Fibroblast of gingiva (primary cell): ENCODE measurements at regions not wholly inside any gene's neighbourhood (a gene's known extent, or its start where the extent isn't known, plus 50 kb on each side); places are given as distances from the start of the nearest gene placed in this dataset.

Experiments
- DNase-seq: peaks from one replicate; pipeline ENCODE4 v3.0.0-alpha.2; 2011; ENCODE audit warnings: low read depth

DNA sequence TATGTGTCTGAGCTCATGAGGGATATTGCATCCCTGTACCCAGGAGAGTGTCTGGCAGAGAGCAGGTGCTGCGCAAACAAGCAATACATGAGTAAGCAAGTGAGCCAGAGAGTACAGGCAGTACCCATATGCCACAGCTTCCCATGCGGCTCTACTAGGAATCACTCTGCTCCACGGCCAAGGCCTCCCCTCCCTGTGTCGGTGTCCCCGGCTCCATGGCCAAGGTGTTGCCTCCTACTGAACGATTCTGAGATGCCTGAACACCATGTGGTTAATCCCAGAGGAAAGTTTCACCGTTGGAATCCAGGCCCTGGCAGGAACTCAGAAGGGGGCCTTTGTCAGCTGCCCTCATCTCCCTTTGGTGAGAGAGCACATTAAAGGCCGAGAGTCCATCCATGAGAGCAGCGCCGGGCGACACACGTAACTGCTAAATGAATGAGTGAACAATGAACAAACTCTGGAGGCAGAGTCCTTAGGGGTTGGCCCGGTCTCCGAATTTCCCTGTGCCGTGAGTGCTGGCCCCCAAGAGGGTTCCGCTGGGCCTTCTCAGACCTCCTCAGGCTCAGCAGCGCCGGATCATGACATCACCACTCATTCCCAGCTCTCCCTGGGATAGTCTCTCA is 136.0 kb upstream of the FAM20C start:
- no peak for DNase-seq

DNA sequence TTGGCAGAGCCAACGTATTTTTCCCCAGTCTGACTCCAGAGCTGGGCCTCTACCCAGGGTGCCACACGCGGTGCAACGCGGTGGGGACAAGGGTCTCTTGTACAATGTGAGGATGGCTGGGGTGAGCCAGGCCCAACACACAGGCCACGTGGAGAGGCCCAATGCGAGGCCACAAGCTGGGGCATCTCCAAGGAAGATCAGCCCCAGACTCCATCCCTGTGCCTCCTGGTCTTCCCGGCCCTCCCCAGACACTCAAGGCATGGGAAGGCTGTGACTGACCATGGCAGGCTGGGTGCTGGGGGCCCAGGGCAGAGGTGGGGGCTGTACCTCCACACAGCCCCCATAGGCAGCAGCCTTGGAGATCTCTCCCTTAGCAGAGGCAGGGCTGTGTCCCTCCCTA is 135.3 kb upstream of the FAM20C start:
- no peak for DNase-seq

DNA sequence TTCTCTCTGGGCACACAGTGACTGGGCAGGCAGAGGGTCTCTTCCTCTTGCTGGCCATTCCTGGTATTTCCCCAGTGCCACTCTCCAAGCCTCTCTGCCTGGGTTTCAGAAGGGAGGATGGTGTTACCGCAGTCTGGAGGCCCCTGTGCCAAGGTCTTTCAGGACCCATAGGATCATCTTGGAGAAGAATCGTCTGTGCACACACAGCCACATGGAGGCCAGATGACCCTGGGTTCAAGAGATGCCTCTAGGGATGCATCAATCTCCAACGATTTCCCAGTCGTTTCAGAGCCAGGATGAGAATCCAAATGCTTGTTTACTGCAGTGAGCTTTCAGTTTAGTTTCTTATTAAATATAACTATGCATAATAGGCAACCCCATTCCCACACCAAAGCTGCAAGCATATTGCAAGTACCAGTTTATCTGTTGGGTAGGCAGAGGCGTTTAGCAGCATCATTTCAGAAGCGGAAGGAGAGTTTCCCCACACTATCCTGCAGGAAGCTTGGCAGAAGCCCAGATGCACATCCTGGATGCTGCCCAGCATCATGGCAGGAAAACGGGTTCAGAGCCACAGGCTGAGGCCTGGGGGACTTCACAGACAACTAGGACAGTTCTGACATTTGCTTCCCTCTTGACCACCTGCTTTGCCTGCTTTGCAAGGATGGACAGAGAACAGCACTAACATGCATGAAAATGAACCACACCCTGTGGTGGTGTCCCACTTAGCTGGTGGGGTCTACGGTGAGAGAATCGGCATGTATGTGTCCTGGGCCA is 134.7 kb upstream of the FAM20C start:
- no peak for DNase-seq

DNA sequence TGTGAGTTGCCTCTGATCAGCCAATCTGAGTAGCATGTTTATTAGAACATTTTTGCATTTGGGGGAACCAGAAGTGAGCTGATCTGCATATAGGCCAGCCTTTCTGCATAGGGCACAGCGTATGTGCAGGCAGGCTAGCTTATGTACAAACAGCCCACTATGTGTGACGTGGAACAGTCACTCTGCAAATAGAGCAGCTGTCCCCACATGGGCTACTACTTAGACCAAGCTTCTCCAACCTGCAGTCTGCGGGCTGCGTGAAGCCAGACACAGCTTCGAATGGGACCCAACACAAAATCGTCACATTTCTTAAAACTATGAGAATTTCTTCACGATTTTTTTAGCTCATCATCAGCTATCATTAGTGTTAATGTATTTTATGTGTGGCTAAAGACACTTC is 134.1 kb upstream of the FAM20C start:
- no peak for DNase-seq

DNA sequence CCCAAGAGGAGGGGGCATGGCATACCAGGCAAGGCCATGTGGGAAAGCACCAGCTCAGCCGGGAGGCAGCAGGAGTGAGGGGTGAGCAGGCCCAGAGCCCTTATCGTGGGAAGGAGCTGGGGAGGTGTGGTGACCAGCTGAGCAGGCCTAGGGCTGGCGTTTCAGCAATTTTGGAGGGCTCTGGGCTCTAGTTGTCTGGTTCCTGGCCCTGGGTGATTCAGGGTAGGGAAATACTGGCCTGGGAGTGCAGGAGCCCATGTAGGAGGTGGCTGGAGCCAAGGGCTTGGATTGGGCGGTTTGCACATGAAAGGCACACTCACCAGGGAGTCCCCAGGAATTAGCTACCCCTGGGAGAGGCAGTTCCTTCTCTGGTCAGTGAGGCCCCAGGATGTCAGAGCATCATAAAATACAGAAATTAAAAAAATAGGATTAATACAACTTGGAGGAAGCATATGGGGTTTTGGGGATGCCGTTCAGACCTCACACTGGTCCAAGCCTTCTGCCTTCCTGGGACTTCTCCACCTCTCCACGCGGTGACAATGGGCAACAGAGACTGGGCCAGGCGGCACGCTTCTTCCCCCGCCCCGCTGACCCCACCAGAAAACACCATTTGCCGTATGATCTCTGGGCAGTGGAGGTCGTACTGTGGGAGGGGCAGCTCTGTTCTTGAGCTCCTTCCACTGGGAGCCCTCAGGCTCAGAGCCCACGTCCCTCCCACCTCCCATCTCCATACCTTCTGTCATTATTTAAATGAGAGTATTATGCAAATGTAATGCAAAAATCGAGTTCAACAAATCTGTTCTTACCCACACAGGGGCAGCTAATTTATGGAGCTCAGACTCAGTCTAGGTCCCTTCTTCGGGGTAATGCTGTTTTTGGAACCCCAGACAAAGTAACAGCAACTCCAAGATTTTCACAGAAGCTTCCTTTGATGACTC is 133.0 kb upstream of the FAM20C start:
- no peak for DNase-seq

DNA sequence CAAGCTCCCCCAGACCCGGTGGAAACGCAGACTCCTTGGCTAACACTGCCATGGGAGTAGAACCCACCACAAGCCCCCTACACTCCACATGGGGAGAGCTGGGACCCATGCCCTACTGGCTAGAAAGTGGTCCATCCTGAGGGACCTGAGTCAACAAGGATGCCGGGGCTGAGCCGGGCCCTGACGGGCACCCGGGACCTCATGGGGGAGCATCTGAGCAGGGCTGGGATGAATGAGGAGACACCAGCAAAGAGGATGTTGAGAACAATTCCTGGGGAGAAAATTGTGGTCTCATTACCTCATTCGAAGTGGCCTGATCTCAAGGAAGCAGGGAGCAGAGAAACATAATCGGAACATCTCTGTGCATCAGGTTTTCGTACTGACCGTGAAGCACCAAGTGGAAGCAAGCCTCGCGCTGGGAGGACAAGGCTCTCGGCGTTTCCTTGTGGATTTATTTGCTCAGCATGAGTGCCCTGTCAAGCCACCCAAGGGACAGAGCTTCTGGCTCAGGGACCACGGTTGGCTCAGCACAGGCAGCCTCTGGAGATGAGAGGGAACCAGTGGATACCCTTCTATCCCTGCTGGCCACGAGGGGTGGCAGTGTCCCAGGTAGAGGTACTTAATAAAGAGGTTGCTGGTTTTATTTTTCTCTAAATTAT is 132.2 kb upstream of the FAM20C start:
- DNase-seq, result no peak

DNA sequence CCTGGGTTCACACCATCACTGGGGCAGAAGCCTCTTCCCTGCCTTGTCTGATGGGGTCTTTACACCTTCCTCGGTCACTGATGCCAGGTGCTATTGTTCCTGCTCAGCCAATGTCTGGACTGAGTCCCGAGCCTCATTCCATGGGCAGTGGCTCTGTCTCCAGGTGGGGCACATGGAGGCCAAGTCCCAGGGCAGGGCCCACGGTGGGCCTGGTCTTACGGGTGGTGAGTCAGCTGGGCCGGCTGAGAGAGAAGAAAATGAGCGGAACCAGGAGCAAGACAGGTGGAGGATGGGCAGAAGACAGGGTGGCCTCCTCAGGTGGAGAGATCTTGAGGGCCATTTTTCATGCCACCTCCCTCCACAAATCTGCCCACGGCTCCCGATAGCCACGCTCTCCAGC is 131.7 kb upstream of the FAM20C start:
- DNase-seq, result no peak

DNA sequence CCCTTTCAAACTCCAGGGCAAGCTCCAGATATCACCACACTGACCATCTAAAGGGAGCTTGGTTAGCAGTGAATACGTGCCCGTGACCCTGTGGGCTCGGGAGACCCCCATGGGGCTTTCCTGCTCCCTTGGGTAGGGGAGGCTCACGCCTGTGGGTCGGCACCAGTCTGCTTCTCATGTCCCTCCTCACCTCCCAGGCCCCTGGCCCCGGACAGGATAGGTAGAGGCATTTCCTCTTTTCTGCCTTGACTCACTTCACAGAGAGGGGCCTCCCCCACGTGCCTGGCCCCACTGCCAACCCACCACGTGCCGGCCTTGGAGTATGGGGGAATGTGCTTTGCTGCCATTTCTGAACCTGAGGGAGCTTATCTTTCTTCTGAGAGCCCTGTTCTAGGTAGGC is 131.3 kb upstream of the FAM20C start:
- DNase-seq, result no peak

DNA sequence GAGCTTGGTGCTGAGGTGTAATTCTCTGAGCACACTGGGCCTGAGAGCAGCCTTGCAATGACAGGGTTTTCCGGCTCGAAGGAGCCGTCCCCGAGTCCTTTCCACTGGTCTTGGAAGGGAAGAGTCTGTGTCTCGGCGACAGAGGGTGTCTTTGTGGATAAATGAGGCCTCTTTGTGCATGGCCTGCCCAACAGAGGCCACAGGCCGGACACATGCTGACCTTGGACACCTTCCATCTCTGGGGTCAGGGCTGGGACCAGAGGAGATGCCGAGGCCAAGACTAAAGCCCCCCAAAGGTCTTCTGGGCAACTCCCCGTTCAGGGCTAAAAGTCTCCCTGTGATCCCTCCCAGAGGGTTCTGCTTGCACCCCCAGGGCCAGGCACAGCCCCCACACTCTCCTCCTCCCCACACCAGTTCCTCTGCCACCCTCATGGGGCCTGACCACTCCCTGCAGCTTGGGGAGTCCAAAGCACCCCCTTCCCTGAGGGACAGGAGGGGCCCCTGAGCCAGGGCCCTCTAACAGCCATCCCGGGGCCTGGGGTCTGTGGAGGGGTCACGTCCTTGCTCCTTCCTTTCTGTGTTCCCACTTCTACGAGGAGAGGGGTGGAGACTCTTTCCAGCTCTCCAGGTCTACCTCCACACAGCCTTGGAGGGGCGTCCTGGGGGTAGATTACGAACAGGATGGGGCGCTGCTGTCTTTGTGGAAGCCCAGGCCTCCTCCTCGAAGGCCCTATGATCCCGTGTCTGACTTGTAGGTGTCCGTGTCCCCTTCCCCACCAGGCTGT is 130.6 kb upstream of the FAM20C start:
- no peak for DNase-seq

DNA sequence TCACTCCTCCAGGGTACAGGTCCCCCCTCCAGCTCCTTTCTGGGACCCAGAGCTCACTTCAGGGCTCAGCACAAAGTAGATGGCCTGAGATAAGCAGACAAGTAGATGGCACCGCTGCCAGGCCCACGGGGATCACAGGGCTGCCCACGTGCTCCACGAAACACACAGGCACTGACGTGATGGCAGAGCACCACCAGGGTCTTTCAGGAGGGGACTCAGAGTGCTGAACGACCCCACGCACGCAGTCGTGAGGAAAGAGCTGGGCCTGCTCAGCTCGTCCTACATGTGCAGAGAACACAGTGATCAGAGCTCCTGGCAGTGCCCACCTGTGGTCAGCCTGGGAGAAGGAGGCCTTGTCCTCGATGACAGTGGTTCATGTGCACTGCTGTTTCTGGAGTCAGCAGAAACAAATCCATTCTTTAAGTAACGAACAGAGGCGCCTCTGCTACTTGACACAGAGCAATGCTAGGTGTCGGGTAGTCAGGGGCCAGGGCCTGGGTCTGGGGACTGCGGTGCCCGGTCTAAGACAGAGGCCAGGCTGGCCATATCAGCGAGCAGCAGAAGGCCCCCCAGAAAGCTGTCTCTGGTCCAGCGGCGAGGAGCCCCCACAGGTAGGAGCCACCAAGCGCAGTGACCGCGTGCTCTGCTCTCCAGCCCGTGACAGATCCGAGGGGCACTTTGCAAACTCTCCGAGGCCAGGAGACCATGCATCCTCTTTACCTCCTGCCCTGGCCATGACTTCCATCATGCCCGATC is 129.8 kb upstream of the FAM20C start:
- no peak for DNase-seq

DNA sequence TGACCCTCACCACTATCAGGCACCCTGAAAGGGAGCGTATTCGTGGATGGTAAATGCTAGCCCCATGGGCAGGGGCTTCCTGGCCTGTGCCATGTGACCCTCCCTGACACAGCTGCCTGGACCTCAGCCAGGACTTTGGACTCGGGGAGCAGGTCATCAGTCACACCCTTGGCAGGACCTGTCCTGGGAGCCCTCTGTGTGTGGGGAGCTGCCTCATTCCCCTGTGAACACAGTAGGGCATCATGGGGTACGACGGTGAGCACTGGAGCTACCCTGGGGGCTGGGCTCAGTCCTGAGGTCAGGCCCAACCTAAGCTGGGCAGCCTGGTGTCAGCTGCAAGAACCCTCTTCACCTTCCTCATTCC is 129.3 kb upstream of the FAM20C start:
- DNase-seq, result no peak

DNA sequence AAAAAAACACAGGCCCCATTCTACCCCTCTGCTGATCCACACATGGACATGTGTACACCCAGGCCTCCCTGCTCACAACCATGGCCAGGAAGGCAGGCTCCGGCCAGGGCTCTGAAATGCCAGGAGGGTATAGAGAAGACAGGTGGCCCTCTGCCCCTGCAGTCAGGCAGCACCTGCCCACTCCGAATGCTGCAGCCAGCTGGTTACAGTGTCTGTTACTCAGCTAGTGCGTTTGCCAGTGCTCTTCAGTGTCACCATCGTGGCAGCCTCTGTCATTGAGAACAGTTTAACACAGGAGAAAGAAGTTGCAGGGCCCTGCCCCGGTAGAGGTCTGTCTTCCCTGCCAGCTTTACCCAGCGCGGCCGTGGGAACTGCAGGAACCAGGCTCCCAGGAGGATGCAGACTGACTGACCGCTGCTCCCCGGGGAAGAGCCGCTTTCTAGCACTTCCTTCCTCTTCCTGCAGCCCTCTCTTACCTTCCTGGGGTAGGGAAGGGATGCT is 128.8 kb upstream of the FAM20C start:
- no peak for DNase-seq

DNA sequence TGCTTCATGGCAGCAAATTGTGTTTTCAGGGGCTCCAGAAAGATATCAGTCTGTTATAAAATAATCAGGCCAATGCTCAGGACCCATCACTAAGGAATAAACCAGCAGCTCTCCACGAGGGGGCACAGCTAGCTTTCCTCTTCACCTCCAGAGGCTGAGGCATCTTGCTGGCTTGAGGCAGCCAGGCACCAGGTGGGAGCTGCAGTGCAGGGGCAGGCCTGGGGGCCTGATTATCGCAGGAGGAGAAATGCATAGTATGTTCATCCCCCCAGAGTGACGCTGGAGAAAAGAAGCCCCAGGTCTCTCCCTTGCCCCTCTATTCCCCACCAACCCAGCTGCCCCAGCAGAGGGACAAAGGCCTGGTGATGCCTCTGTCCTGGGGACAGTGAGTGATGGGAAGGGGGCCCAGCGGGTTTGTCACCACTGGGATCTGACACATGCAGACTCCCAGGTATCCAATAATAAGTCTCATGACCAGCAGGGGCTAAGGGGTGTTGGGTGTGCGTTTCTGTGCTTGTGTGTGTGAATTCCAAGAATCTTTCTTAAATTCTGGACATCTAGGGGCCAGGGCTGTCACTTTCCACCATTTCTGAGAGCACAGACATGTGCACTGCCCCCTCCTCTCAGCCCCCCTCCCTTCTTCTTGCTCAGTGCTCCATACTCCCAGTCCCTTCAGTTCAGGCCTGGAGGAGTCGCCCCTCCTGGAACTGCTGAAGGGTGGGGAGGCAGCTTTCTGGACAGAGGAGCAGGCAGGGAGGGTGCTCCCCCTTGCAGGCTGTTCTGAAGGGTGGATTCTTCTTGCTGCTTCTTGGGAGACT is 128.1 kb upstream of the FAM20C start:
- peak; percentile 62 for DNase-seq

DNA sequence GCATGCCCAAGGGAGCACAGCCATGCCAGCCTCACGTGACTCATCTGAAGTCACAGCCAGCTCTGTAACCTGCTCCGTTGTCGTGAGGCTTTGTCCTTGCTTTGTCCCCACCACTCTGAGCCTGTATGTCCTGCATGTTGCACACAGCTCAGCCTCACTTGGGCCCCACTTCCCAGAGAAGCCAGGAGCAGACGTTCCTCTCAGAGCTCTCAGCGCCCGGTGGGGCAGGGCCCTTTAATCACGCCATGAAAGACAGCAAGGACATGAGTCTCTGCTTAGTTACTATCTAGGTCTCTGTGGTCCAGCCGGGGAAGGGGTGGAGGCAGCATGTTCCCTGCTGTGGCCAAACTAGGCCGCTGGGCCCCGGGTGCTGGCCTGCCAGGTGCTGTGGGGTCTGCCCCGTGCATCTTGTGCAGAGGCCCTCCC is 127.4 kb upstream of the FAM20C start:
- no peak for DNase-seq

DNA sequence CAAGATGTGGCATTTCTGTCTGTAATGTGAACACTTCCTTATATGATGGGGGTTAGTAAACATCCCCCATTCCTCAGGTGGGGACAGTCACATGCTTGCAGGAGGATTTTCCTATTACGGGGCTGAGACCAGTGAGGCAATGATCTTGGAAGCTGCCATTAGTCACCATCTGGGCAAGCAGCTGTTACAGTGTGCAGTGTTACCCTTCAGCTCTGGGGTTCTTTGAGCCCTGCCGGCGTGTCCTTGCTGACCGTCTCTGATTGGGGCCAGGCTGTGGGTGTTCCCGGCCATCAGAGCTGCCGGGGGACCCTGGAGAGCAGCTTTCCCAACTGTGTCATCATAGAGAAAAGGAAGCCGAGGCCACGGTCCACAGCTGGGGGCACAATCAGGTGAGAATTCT is 126.8 kb upstream of the FAM20C start:
- DNase-seq, result peak; percentile 51

DNA sequence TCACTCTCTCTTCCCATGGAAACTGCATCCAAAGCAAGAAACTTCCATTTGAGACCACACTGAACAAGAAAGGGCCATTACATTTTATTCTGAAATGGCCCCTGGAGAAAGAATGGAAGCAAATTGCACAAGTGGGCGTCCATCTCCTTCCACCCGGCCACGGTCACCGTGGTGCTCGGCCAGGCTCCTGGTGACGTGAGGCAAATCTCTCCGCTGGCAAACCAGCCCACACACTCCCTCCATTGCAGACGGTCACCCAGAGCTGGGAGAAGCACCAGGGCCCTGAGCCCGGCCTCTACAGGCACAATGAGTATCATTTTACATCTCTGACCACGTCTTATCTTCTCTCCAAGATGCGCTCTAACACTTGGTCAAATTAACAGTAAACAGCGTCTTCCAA is 126.1 kb upstream of the FAM20C start:
- DNase-seq, result no peak

DNA sequence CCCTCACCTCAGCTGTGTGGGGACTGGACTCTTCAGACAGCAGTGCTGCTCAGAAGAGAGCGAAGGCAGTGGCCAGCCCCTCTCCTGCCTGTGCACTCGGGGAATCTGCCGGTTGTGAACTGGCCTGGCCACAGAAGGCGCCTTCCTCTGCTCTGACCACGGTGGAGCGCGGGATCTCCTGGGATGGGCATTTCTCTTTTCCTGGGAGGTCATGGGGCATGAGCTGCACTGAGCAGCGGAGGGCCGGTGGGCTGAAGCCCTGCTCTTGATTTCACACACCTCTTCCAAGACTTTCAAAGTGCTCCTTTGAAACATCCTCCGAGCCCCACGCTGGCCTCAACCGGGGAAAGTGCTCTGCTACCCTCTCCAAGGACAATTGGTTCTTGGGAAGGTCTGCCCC is 125.6 kb upstream of the FAM20C start:
- no peak for DNase-seq

DNA sequence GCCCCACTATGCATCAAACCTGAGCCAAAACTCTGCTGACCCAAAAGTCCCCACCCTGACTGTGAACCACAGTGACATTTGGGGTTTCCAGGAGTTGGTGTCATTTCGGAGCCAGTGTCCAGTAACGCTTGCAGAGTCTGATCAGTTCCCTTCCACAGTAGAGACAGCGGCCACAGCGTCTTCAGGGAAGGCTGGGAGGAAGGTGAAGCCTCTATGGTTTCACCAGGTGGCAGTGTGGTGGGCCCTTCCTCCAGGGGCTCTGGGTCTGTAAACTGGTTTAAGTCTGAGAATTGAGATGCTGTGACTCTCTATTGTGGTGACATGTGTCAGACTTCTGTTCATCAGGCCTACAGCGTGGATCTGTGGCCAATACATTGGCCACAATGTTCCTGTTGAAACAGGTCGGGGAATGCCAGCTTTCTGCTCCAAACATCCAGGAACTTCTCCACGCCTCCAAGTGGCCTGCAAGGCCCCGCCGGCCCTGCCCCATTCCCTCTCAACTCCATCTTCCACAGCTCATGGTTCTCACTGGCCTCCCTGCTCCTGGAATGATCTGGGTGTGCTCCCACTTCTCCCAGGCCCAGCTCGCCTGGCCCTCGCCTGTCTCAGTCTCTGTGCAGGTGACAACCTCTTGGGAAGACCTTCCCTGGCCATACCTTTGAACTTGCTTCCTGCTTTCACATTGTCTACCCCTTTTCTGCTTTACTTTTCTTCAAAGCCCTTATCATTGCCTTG is 124.5 kb upstream of the FAM20C start:
- no peak for DNase-seq

DNA sequence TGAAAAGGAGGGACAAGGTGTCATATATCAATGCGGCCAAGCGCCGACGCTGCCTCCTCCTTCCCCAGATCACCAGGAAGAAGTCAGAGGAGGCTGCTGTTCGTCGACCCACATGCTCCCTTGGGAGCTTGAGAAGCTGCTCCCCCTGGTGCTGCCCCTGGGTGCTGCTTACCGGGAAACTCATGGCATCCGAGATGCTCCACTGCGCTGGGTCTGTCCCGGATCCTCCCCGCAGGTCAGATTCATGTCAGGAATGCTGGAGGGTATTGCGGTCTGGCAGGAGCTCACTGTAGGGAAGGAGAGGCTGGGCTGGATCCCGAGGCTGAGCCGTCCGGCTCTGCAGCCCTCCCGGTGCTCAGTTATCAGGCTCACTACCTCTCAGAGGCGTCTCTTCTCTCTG is 123.7 kb upstream of the FAM20C start:
- DNase-seq, result peak; percentile 79
